H9 (cell line): ENCODE measurements at regions not wholly inside any gene's neighbourhood (a gene's known extent, or its start where the extent isn't known, plus 50 kb on each side); places are given as distances from the start of the nearest gene placed in this dataset.

Experiments used
- DNase-seq: peaks from one replicate; pipeline ENCODE4 v3.0.0-alpha.2; 2017
- H2AFZ ChIP-seq: one replicate; pipeline ENCODE4 v1.6.1; 2013; ENCODE audit warnings: mild to moderate bottlenecking, low read length, control low read depth, moderate library complexity
- H2AK5ac ChIP-seq: 2 replicates; pipeline ENCODE4 v1.6.1; 2013; ENCODE audit warnings: low read length, control low read depth, mixed read lengths; ENCODE audit not compliant: insufficient read length
- H2BK120ac ChIP-seq: one replicate; pipeline ENCODE4 v1.6.1; 2013; ENCODE audit warnings: low read depth, mild to moderate bottlenecking, low read length, control low read depth, inconsistent platforms; ENCODE audit not compliant: poor library complexity, severe bottlenecking
- H2BK12ac ChIP-seq: 2 replicates; pipeline ENCODE4 v1.6.1; 2013; ENCODE audit warnings: low read length, control low read depth, mixed read lengths, low read depth; ENCODE audit not compliant: insufficient read length
- H2BK15ac ChIP-seq: 2 replicates; pipeline ENCODE4 v1.6.1; 2013; ENCODE audit warnings: low read depth, low read length, control low read depth
- H2BK20ac ChIP-seq: one replicate; pipeline ENCODE4 v1.6.1; 2013; ENCODE audit warnings: low read depth, mild to moderate bottlenecking, low read length, control low read depth, inconsistent platforms; ENCODE audit not compliant: poor library complexity, severe bottlenecking
- H2BK5ac ChIP-seq: 2 replicates; pipeline ENCODE4 v1.6.1; 2013; ENCODE audit warnings: low read length, control low read depth, mixed read lengths; ENCODE audit not compliant: insufficient read length
- H3K14ac ChIP-seq: 2 replicates; pipeline ENCODE4 v1.6.1; 2013; ENCODE audit warnings: low read length, control low read depth; ENCODE audit not compliant: insufficient read depth
- H3K18ac ChIP-seq: 2 replicates; pipeline ENCODE4 v1.6.1; 2013; ENCODE audit warnings: low read depth, mild to moderate bottlenecking, mixed read lengths, low read length, control low read depth; ENCODE audit not compliant: insufficient read length
- H3K23ac ChIP-seq: 2 replicates; pipeline ENCODE4 v1.6.1; 2013; ENCODE audit warnings: low read length, control low read depth, mixed read lengths, low read depth; ENCODE audit not compliant: insufficient read length
- H3K23me2 ChIP-seq: 2 replicates; pipeline ENCODE4 v1.6.1; 2013; ENCODE audit warnings: low read depth, mild to moderate bottlenecking, mixed read lengths, low read length, control low read depth; ENCODE audit not compliant: insufficient read length, poor library complexity, severe bottlenecking
- H3K27ac ChIP-seq: 2 replicates; pipeline ENCODE4 v1.5.1; 2013; ENCODE audit warnings: low read length, control low read depth, mixed read lengths, low read depth; ENCODE audit not compliant: insufficient read length
- H3K27me3 ChIP-seq: 2 replicates; pipeline ENCODE4 v1.6.1; 2013; ENCODE audit warnings: low read length, control low read depth, inconsistent platforms; ENCODE audit not compliant: insufficient read depth
- H3K4ac ChIP-seq: 2 replicates; pipeline ENCODE4 v1.6.1; 2013; ENCODE audit warnings: low read depth, mild to moderate bottlenecking, control low read depth, inconsistent platforms, low read length, moderate library complexity
- H3K4me1 ChIP-seq: 2 replicates; pipeline ENCODE4 v1.6.1; 2013; ENCODE audit warnings: low read length, control low read depth, inconsistent platforms; ENCODE audit not compliant: insufficient read depth
- H3K4me2 ChIP-seq: 2 replicates; pipeline ENCODE4 v1.6.1; 2013; ENCODE audit warnings: low read length, control low read depth, mixed read lengths; ENCODE audit not compliant: insufficient read length, insufficient read depth
- H3K56ac ChIP-seq: 2 replicates; pipeline ENCODE4 v1.6.1; 2013; ENCODE audit warnings: low read depth, mild to moderate bottlenecking, mixed read lengths, low read length, control low read depth; ENCODE audit not compliant: insufficient read length
- H3K79me1 ChIP-seq: 2 replicates; pipeline ENCODE4 v1.6.1; 2013; ENCODE audit warnings: low read depth, mild to moderate bottlenecking, moderate library complexity, low read length, control low read depth, inconsistent platforms; ENCODE audit not compliant: insufficient read depth, poor library complexity, severe bottlenecking
- H3K79me2 ChIP-seq: 2 replicates; pipeline ENCODE4 v1.6.1; 2013; ENCODE audit warnings: low read length, control low read depth, inconsistent platforms; ENCODE audit not compliant: insufficient read depth
- H3K9ac ChIP-seq: 2 replicates; pipeline ENCODE4 v1.6.1; 2013; ENCODE audit warnings: low read length, control low read depth, mixed read lengths; ENCODE audit not compliant: insufficient read length; ENCODE audit errors: extremely low read depth
- H3K9me3 ChIP-seq: one replicate; pipeline ENCODE4 v1.6.1; 2013; ENCODE audit warnings: low read depth, low read length, inconsistent platforms; ENCODE audit not compliant: control insufficient read depth
- H3T11ph ChIP-seq: one replicate; pipeline ENCODE4 v1.6.1; 2013; ENCODE audit warnings: mild to moderate bottlenecking, low read length, control low read depth, inconsistent platforms
- H4K20me1 ChIP-seq: one replicate; pipeline ENCODE4 v1.6.1; 2013; ENCODE audit not compliant: control insufficient read depth, insufficient read length, insufficient read depth
- H4K5ac ChIP-seq: 2 replicates; pipeline ENCODE4 v1.6.1; 2013; ENCODE audit warnings: low read depth, mild to moderate bottlenecking, mixed read lengths, low read length, control low read depth; ENCODE audit not compliant: insufficient read length
- H4K8ac ChIP-seq: replicated peaks from 2 replicates; pipeline ENCODE4 v1.6.1; 2013; ENCODE audit warnings: low read length, control low read depth, mixed read lengths, low read depth; ENCODE audit not compliant: insufficient read length
- H4K91ac ChIP-seq: 2 replicates; pipeline ENCODE4 v1.6.1; 2013; ENCODE audit warnings: low read depth, mild to moderate bottlenecking, moderate library complexity, mixed read lengths, low read length, control low read depth; ENCODE audit not compliant: insufficient read length
- H3K27ac Mint-ChIP-seq, 3 experiments: 2 replicates in 2 of 3; 3 replicates in 1 of 3; pipeline ENCODE4 v1.8.0; 2020 to 2021; ENCODE audit warnings: mixed read lengths in 3 of 3, mild to moderate bottlenecking in 1 of 3, moderate library complexity in 1 of 3
- H3K27me3 Mint-ChIP-seq: 2 replicates; pipeline ENCODE4 v1.8.0; 2021; ENCODE audit warnings: low read depth, mild to moderate bottlenecking, moderate library complexity, mixed read lengths
- H3K36me3 Mint-ChIP-seq, 3 experiments: 2 replicates in 2 of 3; 3 replicates in 1 of 3; pipeline ENCODE4 v1.8.0; 2020 to 2021; ENCODE audit warnings: low read depth in 3 of 3, mixed read lengths in 3 of 3; ENCODE audit not compliant: insufficient read depth in 1 of 3
- H3K4me1 Mint-ChIP-seq, 2 experiments: 2 replicates each; pipeline ENCODE4 v1.8.0; 2020; ENCODE audit warnings: mixed read lengths in 2 of 2
- H3K4me3 Mint-ChIP-seq, 2 experiments: 2 replicates in 1 of 2; 3 replicates in 1 of 2; pipeline ENCODE4 v1.8.0; 2020 to 2021; ENCODE audit warnings: mild to moderate bottlenecking in 2 of 2, mixed read lengths in 2 of 2, moderate library complexity in 1 of 2
- H3K9me3 Mint-ChIP-seq, 2 experiments: 2 replicates in 1 of 2; 3 replicates in 1 of 2; pipeline ENCODE4 v1.8.0; 2020; ENCODE audit warnings: mild to moderate bottlenecking in 2 of 2, mixed read lengths in 2 of 2, moderate library complexity in 1 of 2
- WGBS: extraction: QIAGEN DNeasy Blood & Tissue Kit; methylation state at CpG from one replicate; pipeline ENCODE4 v1.1.7; 2013; ENCODE audit warnings: missing lambda C conversion rate, low lambda C conversion rate, mixed read lengths; ENCODE audit not compliant: insufficient read length; ENCODE audit errors: extremely low coverage; 5-methylcytosine and 5-hydroxymethylcytosine counted together
- TF ChIP-seq, protein P1 (sequence below): fragments of 200-600 bp; sonication (generic); conservative IDR thresholded peaks from 3 replicates; pipeline ENCODE4 v1.8.0; 2021; ENCODE audit warnings: antibody characterized with exemption, mild to moderate bottlenecking

- WGBS = no CpG with 5 or more reads among the region's 4 CpGs
- H3K27ac ChIP-seq = no peak overlapping the region
Measured at GRCh38 chr11:19562156-19562555, 150.5 kb upstream of the NAV2 start.

More at GRCh38 chr11:19562156-19562555, 150.5 kb upstream of the NAV2 start:
- Histone ChIP-seq H2BK12ac (no peak overlapping the region), H2BK120ac (no peak overlapping the region), H3K23ac (no peak overlapping the region), H3K79me2 (no peaks in the 10 kb centered on the region), H2BK20ac (no peak overlapping the region), H4K5ac (no peak overlapping the region), H3K79me1 (no peaks in the 10 kb centered on the region), H2AK5ac (no peak overlapping the region), H4K20me1 (no peaks in the 10 kb centered on the region), H3K9ac (no peak overlapping the region), H3K4ac (no peak overlapping the region), H3K27me3 (no peaks in the 10 kb centered on the region), H3K18ac (no peak overlapping the region), H3K56ac (no peak overlapping the region), H3K23me2 (no peaks in the 10 kb centered on the region), H3K14ac (no peak overlapping the region), H3K9me3 (no peaks in the 10 kb centered on the region), H2BK15ac (no peak overlapping the region), H3K4me1 (no peaks in the 10 kb centered on the region), H2AFZ (no peak overlapping the region), H4K91ac (no peak overlapping the region), H4K8ac (no peak overlapping the region), H3T11ph (no peak overlapping the region), H2BK5ac (no peak overlapping the region), H3K4me2 (no peak overlapping the region)
- Mint-ChIP-seq H3K27ac (no peak overlapping the region), H3K27me3 (peaks cover 6% of the 10 kb centered on the region), H3K4me3 (no peak overlapping the region), H3K4me1 (peaks cover 5 to 21% of the 10 kb centered on the region in 2 experiments), H3K36me3 (no peaks in the 10 kb centered on the region; a peak in 1 of 7 replicates), H3K9me3 (no peaks in the 10 kb centered on the region)
- DNase-seq = no peak
- TF ChIP-seq, protein P1, sequence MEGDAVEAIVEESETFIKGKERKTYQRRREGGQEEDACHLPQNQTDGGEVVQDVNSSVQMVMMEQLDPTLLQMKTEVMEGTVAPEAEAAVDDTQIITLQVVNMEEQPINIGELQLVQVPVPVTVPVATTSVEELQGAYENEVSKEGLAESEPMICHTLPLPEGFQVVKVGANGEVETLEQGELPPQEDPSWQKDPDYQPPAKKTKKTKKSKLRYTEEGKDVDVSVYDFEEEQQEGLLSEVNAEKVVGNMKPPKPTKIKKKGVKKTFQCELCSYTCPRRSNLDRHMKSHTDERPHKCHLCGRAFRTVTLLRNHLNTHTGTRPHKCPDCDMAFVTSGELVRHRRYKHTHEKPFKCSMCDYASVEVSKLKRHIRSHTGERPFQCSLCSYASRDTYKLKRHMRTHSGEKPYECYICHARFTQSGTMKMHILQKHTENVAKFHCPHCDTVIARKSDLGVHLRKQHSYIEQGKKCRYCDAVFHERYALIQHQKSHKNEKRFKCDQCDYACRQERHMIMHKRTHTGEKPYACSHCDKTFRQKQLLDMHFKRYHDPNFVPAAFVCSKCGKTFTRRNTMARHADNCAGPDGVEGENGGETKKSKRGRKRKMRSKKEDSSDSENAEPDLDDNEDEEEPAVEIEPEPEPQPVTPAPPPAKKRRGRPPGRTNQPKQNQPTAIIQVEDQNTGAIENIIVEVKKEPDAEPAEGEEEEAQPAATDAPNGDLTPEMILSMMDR = no peak
